ENCODE measurements at regions not wholly inside any gene's neighbourhood (a gene's known extent, or its start where the extent isn't known, plus 50 kb on each side); places are given as distances from the start of the nearest gene placed in this dataset.

- peak in 1 of 6 experiments; percentile 29 for TF ChIP-seq CTCF (IDR thresholded peaks at IDR 0.05)
- no peak for TF ChIP-seq POLR2A (IDR thresholded peaks at IDR 0.05)
Measured at GRCh38 chr13:47798906-47799305, 202.2 kb downstream of the SUCLA2 start.

All from adrenal gland (tissue), 5 donors.